ENCODE measurements at regions not wholly inside any gene's neighbourhood (a gene's known extent, or its start where the extent isn't known, plus 50 kb on each side); places are given as distances from the start of the nearest gene placed in this dataset.
"Not testable (repeated sequence)": the region's sequence is repeated elsewhere in the genome, so short reads cannot be mapped to it uniquely, and the experiment has no call there.

- FAIRE-seq: peak; percentile 9
Observed at GRCh38 chr15:20367093-20367492, 174.5 kb downstream of the GOLGA6L6 start.

GRCh38 chr15:20363591-20363990 is 178.0 kb downstream of the GOLGA6L6 start:
- not testable (repeated sequence) for FAIRE-seq

GRCh38 chr15:20361091-20361490 is 180.5 kb downstream of the GOLGA6L6 start:
- FAIRE-seq: no peak

- FAIRE-seq: no peak
Observed at GRCh38 chr15:20358779-20359414, 182.7 kb downstream of the GOLGA6L6 start.

- no peak for FAIRE-seq
Observed at GRCh38 chr15:20358066-20358778, 183.4 kb downstream of the GOLGA6L6 start.

- no peak for FAIRE-seq
Observed at GRCh38 chr15:20357481-20358065, 184.0 kb downstream of the GOLGA6L6 start.

- FAIRE-seq: no peak
Observed at GRCh38 chr15:20356911-20357480, 184.6 kb downstream of the GOLGA6L6 start.

GRCh38 chr15:20356444-20356910 is 185.1 kb downstream of the GOLGA6L6 start:
- FAIRE-seq: peak; percentile 13

GRCh38 chr15:20355256-20355868 is 186.2 kb downstream of the GOLGA6L6 start:
- FAIRE-seq: no peak

- not testable (repeated sequence) for FAIRE-seq
Observed at GRCh38 chr15:20354884-20355223, 186.7 kb downstream of the GOLGA6L6 start.

- FAIRE-seq: no peak
Observed at GRCh38 chr15:20353966-20354883, 187.4 kb downstream of the GOLGA6L6 start.

- FAIRE-seq: no peak
Observed at GRCh38 chr15:20352241-20353200, 189.1 kb downstream of the GOLGA6L6 start.

- FAIRE-seq: no peak
Observed at GRCh38 chr15:20351448-20351971, 190.1 kb downstream of the GOLGA6L6 start.

GRCh38 chr15:20349774-20350498 is 191.7 kb downstream of the GOLGA6L6 start:
- FAIRE-seq: no peak

GRCh38 chr15:20348900-20349773 is 192.5 kb downstream of the GOLGA6L6 start:
- no peak for FAIRE-seq

- no peak for FAIRE-seq
Observed at GRCh38 chr15:20348291-20348899, 193.2 kb downstream of the GOLGA6L6 start.

- FAIRE-seq: no peak
Observed at GRCh38 chr15:20346082-20346805, 195.4 kb downstream of the GOLGA6L6 start.

All from islet of Langerhans (tissue), 1 donor.